DND-41 (cell line): ENCODE measurements at regions not wholly inside any gene's neighbourhood (a gene's known extent, or its start where the extent isn't known, plus 50 kb on each side); places are given as distances from the start of the nearest gene placed in this dataset.

Source experiments
- CTCF ChIP-seq: IDR thresholded peaks from 2 replicates; pipeline ENCODE4 v1.5.1; 2012; ENCODE audit warnings: borderline replicate concordance, low read length, moderate library complexity, mild to moderate bottlenecking; ENCODE audit not compliant: poor library complexity, severe bottlenecking; ENCODE audit errors: extremely low read depth
- EZH2 ChIP-seq: IDR thresholded peaks from 3 replicates; pipeline ENCODE4 v1.6.1; 2012; ENCODE audit warnings: borderline replicate concordance, low read depth, mild to moderate bottlenecking, moderate library complexity, low read length, inconsistent platforms; ENCODE audit not compliant: severe bottlenecking

GRCh38 chr10:56547163-56547562 lies 186.1 kb upstream of the ZWINT start:
- TF ChIP-seq CTCF = no peak
- no peak for TF ChIP-seq EZH2
